Liver (tissue), 8 donors: ENCODE measurements at regions not wholly inside any gene's neighbourhood (a gene's known extent, or its start where the extent isn't known, plus 50 kb on each side); places are given as distances from the start of the nearest gene placed in this dataset.

Experiments
- DNase-seq: peaks from one replicate; pipeline ENCODE4 v3.0.0-alpha.2; 2017; ENCODE audit warnings: low spot score
- H3K27ac ChIP-seq, 2 donors: one replicate each; pipeline ENCODE4 v1.7.0; 2013; ENCODE audit warnings: inconsistent platforms in 2 of 2, low read length in 2 of 2, control low read depth in 1 of 2, low read depth in 1 of 2, mild to moderate bottlenecking in 1 of 2
- H3K27me3 ChIP-seq, 4 donors: one replicate each; pipeline versions ENCODE4 v1.6.1 to v1.7.0; 2013; ENCODE audit warnings: low read length in 3 of 4, inconsistent platforms in 1 of 4, mild to moderate bottlenecking in 1 of 4, moderate library complexity in 1 of 4; ENCODE audit not compliant: control insufficient read depth in 4 of 4, insufficient read depth in 4 of 4
- H3K36me3 ChIP-seq, 4 donors: one replicate each; pipeline versions ENCODE4 v1.6.1 to v1.7.0; 2013; ENCODE audit warnings: low read length in 3 of 4, mild to moderate bottlenecking in 3 of 4, low read depth in 1 of 4, moderate library complexity in 1 of 4; ENCODE audit not compliant: control insufficient read depth in 4 of 4, insufficient read depth in 3 of 4
- H3K4me1 ChIP-seq, 4 donors: one replicate each; pipeline versions ENCODE4 v1.6.1 to v1.7.0; 2013; ENCODE audit warnings: low read length in 3 of 4, mild to moderate bottlenecking in 3 of 4, moderate library complexity in 1 of 4; ENCODE audit not compliant: control insufficient read depth in 4 of 4, insufficient read depth in 4 of 4
- H3K4me3 ChIP-seq, 3 donors: one replicate each; pipeline versions ENCODE4 v1.6.1 to v1.7.0; 2013; ENCODE audit warnings: low read length in 3 of 3, control low read depth in 1 of 3, low read depth in 1 of 3, mild to moderate bottlenecking in 1 of 3
- H3K9ac ChIP-seq, 2 donors: one replicate each; pipeline ENCODE4 v1.7.0; 2013; ENCODE audit warnings: low read length in 2 of 2, mild to moderate bottlenecking in 2 of 2, moderate library complexity in 2 of 2, control low read depth in 1 of 2, low read depth in 1 of 2
- H3K9me3 ChIP-seq, 4 donors: one replicate each; pipeline versions ENCODE4 v1.6.1 to v1.7.0; 2013; ENCODE audit warnings: low read length in 3 of 4; ENCODE audit not compliant: control insufficient read depth in 4 of 4
- ATF3 ChIP-seq: IDR thresholded peaks from 2 replicates; pipeline ENCODE4 v1.6.1; 2016; ENCODE audit warnings: antibody characterized with exemption
- CTCF ChIP-seq: fragments of 150-350 bp; IDR thresholded peaks from 2 replicates; pipeline ENCODE4 v1.5.1; 2017; ENCODE audit warnings: improper control_type of control experiment, low read depth, low read length; ENCODE audit not compliant: missing input control
- EGR1 ChIP-seq, 2 donors: IDR thresholded peaks; 2 replicates each; pipeline ENCODE4 v1.6.1; 2016 to 2018; ENCODE audit warnings: antibody characterized with exemption in 2 of 2, low read depth in 2 of 2
- GABPA ChIP-seq, 2 donors: IDR thresholded peaks in 1 of 2; conservative IDR thresholded peaks in 1 of 2; 2 replicates each; pipeline ENCODE4 v1.6.1; 2016; ENCODE audit warnings: antibody characterized with exemption in 2 of 2, mild to moderate bottlenecking in 1 of 2, moderate library complexity in 1 of 2
- HNF4A ChIP-seq, 2 donors: conservative IDR thresholded peaks; 2 replicates each; pipeline ENCODE4 v1.6.1; 2016; ENCODE audit warnings: antibody characterized with exemption in 2 of 2, mild to moderate bottlenecking in 2 of 2
- HNF4G ChIP-seq: IDR thresholded peaks from 2 replicates; pipeline ENCODE4 v1.6.1; 2016; ENCODE audit warnings: antibody characterized with exemption
- JUND ChIP-seq, 2 donors: IDR thresholded peaks; 2 replicates each; pipeline ENCODE4 v1.6.1; 2016; ENCODE audit warnings: antibody characterized with exemption in 2 of 2
- NR2F2 ChIP-seq: IDR thresholded peaks from 2 replicates; pipeline ENCODE4 v1.6.1; 2016; ENCODE audit warnings: antibody characterized with exemption
- RAD21 ChIP-seq, 2 donors: IDR thresholded peaks; 2 replicates each; pipeline ENCODE4 v1.6.1; 2016; ENCODE audit warnings: antibody characterized with exemption in 2 of 2, mild to moderate bottlenecking in 2 of 2
- RXRA ChIP-seq, 2 donors: IDR thresholded peaks; 2 replicates each; pipeline ENCODE4 v1.6.1; 2017 to 2018; ENCODE audit warnings: antibody characterized with exemption in 2 of 2, mild to moderate bottlenecking in 1 of 2
- TAF1 ChIP-seq: conservative IDR thresholded peaks from 2 replicates; pipeline ENCODE4 v1.6.1; 2016; ENCODE audit warnings: antibody characterized with exemption, mild to moderate bottlenecking
- whole genome bisulfite sequencing: extraction: QIAGEN DNeasy Blood & Tissue Kit; methylation state at CpG from one replicate; pipeline ENCODE4 v1.1.7; 2013; 5-methylcytosine and 5-hydroxymethylcytosine counted together
- TF ChIP-seq, protein P1 (sequence below): IDR thresholded peaks from 2 replicates; pipeline ENCODE4 v1.6.1; 2016; ENCODE audit warnings: antibody characterized with exemption, mild to moderate bottlenecking
- TF ChIP-seq, protein P2 (sequence below): IDR thresholded peaks from 2 replicates; pipeline ENCODE4 v1.6.1; 2016; ENCODE audit warnings: antibody characterized with exemption
- donor health status: healthy.
- donor health status: healthy.
- donor health status: healthy.
- donor health status: healthy.
- donor health status: healthy.

- Histone ChIP-seq H3K9me3 (no peaks in the 10 kb centered on the region), H3K36me3 (no peaks in the 10 kb centered on the region), H3K27ac (no peak overlapping the region), H3K27me3 (no peaks in the 10 kb centered on the region), H3K9ac (no peak overlapping the region), H3K4me1 (no peaks in the 10 kb centered on the region), H3K4me3 (no peak overlapping the region)
- TF ChIP-seq CTCF (no peak), ATF3 (no peak), RAD21 (IDR thresholded peaks at IDR 0.05) (no peak), HNF4A (conservative IDR thresholded peaks at IDR 0.05) (no peak), RXRA (IDR thresholded peaks at IDR 0.05) (no peak), EGR1 (IDR thresholded peaks at IDR 0.05; ENCODE audit: low read depth in 2 of 2) (no peak)
- TF ChIP-seq, protein P1, sequence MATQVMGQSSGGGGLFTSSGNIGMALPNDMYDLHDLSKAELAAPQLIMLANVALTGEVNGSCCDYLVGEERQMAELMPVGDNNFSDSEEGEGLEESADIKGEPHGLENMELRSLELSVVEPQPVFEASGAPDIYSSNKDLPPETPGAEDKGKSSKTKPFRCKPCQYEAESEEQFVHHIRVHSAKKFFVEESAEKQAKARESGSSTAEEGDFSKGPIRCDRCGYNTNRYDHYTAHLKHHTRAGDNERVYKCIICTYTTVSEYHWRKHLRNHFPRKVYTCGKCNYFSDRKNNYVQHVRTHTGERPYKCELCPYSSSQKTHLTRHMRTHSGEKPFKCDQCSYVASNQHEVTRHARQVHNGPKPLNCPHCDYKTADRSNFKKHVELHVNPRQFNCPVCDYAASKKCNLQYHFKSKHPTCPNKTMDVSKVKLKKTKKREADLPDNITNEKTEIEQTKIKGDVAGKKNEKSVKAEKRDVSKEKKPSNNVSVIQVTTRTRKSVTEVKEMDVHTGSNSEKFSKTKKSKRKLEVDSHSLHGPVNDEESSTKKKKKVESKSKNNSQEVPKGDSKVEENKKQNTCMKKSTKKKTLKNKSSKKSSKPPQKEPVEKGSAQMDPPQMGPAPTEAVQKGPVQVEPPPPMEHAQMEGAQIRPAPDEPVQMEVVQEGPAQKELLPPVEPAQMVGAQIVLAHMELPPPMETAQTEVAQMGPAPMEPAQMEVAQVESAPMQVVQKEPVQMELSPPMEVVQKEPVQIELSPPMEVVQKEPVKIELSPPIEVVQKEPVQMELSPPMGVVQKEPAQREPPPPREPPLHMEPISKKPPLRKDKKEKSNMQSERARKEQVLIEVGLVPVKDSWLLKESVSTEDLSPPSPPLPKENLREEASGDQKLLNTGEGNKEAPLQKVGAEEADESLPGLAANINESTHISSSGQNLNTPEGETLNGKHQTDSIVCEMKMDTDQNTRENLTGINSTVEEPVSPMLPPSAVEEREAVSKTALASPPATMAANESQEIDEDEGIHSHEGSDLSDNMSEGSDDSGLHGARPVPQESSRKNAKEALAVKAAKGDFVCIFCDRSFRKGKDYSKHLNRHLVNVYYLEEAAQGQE = no peak
- WGBS = 73% methylated on average over 4 of the region's 4 CpGs
- no peak for DNase-seq
These were observed 386.9 kb downstream of the ETS1 start for GRCh38 chr11:128200467-128200866.

DNA sequence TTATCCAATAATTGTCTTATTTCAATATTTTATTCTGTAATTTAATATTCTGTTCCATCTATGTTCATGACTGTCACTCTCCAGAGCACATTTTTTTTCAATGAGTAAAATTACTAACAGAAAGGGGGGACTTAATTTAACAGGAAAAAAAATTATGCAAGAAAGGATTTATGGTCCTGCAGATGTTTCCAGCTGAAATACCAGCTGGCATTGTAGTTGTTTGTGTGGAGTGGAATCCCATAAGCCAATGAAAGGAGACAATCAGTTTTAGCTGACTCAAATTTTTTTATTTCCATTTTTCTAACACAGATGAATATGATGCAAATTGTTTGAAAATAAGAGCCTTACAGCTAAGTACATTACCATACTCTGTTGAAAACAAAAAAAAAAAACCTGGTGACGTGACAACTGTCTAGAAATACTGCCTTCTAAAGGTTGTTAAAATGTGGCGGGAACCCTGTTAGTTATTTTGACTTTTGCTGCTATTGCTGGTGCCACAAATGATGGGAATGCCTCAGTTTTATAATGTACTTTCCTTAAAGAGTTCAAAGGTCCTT lies 389.1 kb downstream of the ETS1 start:
- no peaks in the 10 kb centered on the region for H3K9me3 ChIP-seq
- TF ChIP-seq HNF4G = no peak
- TF ChIP-seq, protein P2, sequence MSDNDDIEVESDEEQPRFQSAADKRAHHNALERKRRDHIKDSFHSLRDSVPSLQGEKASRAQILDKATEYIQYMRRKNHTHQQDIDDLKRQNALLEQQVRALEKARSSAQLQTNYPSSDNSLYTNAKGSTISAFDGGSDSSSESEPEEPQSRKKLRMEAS = no peak
- TF ChIP-seq GABPA (IDR thresholded peaks at IDR 0.05 in 1 of 2, conservative IDR thresholded peaks at IDR 0.05 in 1 of 2) = no peak
- no peak for TF ChIP-seq RXRA (IDR thresholded peaks at IDR 0.05)
- no peak for TF ChIP-seq HNF4A (conservative IDR thresholded peaks at IDR 0.05)
- TF ChIP-seq NR2F2 = no peak
- no peaks in the 10 kb centered on the region for H3K27me3 ChIP-seq
- H3K4me1 ChIP-seq = peaks cover 0 to 3% (median 0%) of the 10 kb centered on the region in 4 donors
- no peak overlapping the region for H3K27ac ChIP-seq
- no peak overlapping the region for H3K4me3 ChIP-seq
- WGBS = 85% methylated on average over 2 of the region's 2 CpGs
- no peaks in the 10 kb centered on the region for H3K36me3 ChIP-seq
- no peak overlapping the region for H3K9ac ChIP-seq
- DNase-seq = no peak

GRCh38 chr11:128196235-128196634 lies 391.1 kb downstream of the ETS1 start:
- H3K27ac ChIP-seq = no peak overlapping the region
- no peak overlapping the region for H3K9ac ChIP-seq
- peaks cover 0 to 3% (median 0%) of the 10 kb centered on the region in 4 donors for H3K4me1 ChIP-seq
- no peak for TF ChIP-seq ATF3
- TF ChIP-seq EGR1 (IDR thresholded peaks at IDR 0.05; ENCODE audit: low read depth in 2 of 2) = no peak
- TF ChIP-seq GABPA (IDR thresholded peaks at IDR 0.05 in 1 of 2, conservative IDR thresholded peaks at IDR 0.05 in 1 of 2) = no peak
- no peak for TF ChIP-seq JUND (IDR thresholded peaks at IDR 0.05)
- no peak for TF ChIP-seq NR2F2
- TF ChIP-seq TAF1 = no peak
- no peaks in the 10 kb centered on the region for H3K27me3 ChIP-seq
- no peaks in the 10 kb centered on the region for H3K9me3 ChIP-seq
- H3K36me3 ChIP-seq = no peaks in the 10 kb centered on the region
- no peak for DNase-seq
- H3K4me3 ChIP-seq = no peak overlapping the region
